Activated naive CD8-positive, alpha-beta T cell treated with anti-CD3 and anti-CD28 coated beads for 36 hours (primary cell): ENCODE measurements at regions not wholly inside any gene's neighbourhood (a gene's known extent, or its start where the extent isn't known, plus 50 kb on each side); places are given as distances from the start of the nearest gene placed in this dataset.
"Not testable (repeated sequence)": the region's sequence is repeated elsewhere in the genome, so short reads cannot be mapped to it uniquely, and the experiment has no call there.

Experiments used
- DNase-seq: peaks from one replicate; pipeline ENCODE4 v3.0.0; 2021
- H3K27ac Mint-ChIP-seq: one replicate; pipeline ENCODE4 v1.8.0; 2022; ENCODE audit warnings: mild to moderate bottlenecking, moderate library complexity, mixed read lengths
- H3K27me3 Mint-ChIP-seq: one replicate; pipeline ENCODE4 v1.8.0; 2022; ENCODE audit warnings: mild to moderate bottlenecking, mixed read lengths
- H3K36me3 Mint-ChIP-seq: one replicate; pipeline ENCODE4 v1.8.0; 2021; ENCODE audit warnings: mild to moderate bottlenecking, mixed read lengths
- H3K4me1 Mint-ChIP-seq: one replicate; pipeline ENCODE4 v1.8.0; 2021; ENCODE audit warnings: mixed read lengths
- H3K4me3 Mint-ChIP-seq: one replicate; pipeline ENCODE4 v1.8.0; 2022; ENCODE audit warnings: mild to moderate bottlenecking, moderate library complexity, mixed read lengths
- H3K9me3 Mint-ChIP-seq: one replicate; pipeline ENCODE4 v1.8.0; 2022; ENCODE audit warnings: mixed read lengths

GRCh38 chr5:6084836-6085235, 293.5 kb downstream of the MED10 start:
- H3K27ac Mint-ChIP-seq = no peak overlapping the region
- no peaks in the 10 kb centered on the region for H3K36me3 Mint-ChIP-seq
- H3K4me1 Mint-ChIP-seq = no peaks in the 10 kb centered on the region
- DNase-seq = no peak
- no peaks in the 10 kb centered on the region for H3K9me3 Mint-ChIP-seq
- H3K27me3 Mint-ChIP-seq = peaks cover 6% of the 10 kb centered on the region
- no peak overlapping the region for H3K4me3 Mint-ChIP-seq

DNA sequence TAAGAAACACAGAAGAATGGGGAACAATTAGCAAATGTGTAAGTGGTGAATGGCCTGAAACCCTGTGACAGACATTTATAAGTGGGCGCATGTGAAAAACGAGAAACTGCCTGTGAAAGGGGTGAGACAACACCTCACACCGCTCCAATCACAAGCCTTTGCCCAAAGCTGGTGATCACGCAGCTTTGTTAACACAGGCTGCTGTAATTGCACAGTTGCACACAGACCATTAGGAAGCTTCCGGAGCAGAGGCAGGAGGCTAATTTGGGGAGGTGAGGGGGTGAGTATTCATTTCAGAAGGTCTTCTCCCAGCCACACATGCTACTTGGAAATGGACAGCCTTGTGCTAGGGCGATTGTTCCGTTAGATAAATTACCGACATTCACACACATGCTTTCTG, 294.0 kb downstream of the MED10 start:
- Mint-ChIP-seq H3K27ac (no peak overlapping the region), H3K27me3 (peaks cover 6% of the 10 kb centered on the region), H3K36me3 (no peaks in the 10 kb centered on the region), H3K4me3 (no peak overlapping the region), H3K9me3 (no peaks in the 10 kb centered on the region), H3K4me1 (no peaks in the 10 kb centered on the region)
- DNase-seq = no peak

GRCh38 chr5:6083311-6083978, 294.9 kb downstream of the MED10 start:
- H3K36me3 Mint-ChIP-seq = no peaks in the 10 kb centered on the region
- H3K9me3 Mint-ChIP-seq = no peaks in the 10 kb centered on the region
- H3K27ac Mint-ChIP-seq = no peak overlapping the region
- H3K4me1 Mint-ChIP-seq = no peaks in the 10 kb centered on the region
- H3K27me3 Mint-ChIP-seq = peaks cover 6% of the 10 kb centered on the region
- DNase-seq = no peak
- H3K4me3 Mint-ChIP-seq = no peak overlapping the region

DNA sequence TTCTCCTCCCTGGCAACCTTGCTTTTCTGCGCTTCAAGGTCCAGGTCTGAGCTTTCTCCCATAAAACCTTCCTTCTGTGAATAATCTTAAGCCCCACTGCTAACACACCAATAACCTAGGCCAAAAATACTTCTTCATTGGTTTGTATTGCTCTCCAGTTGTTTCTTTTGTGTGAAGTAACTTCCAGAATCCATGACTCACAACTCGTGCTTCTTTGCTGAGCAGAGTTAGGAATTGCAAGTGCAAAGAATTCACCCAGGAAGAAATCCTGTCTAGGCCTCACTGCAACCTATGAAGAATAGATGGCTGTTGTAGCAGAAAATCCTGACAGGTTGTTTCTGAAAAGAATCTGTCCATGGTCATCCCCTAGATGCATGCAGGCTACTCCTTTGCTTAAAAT, 295.7 kb downstream of the MED10 start:
- Mint-ChIP-seq H3K27ac (no peak overlapping the region), H3K4me3 (no peak overlapping the region), H3K27me3 (peaks cover 6% of the 10 kb centered on the region), H3K4me1 (no peaks in the 10 kb centered on the region), H3K9me3 (no peaks in the 10 kb centered on the region), H3K36me3 (no peaks in the 10 kb centered on the region)
- DNase-seq = no peak

- Mint-ChIP-seq H3K9me3 (no peaks in the 10 kb centered on the region), H3K4me3 (no peak overlapping the region), H3K4me1 (no peaks in the 10 kb centered on the region), H3K27ac (no peak overlapping the region), H3K27me3 (peaks cover 6% of the 10 kb centered on the region), H3K36me3 (no peaks in the 10 kb centered on the region)
- DNase-seq = no peak
Observed at GRCh38 chr5:6081727-6082210, 296.6 kb downstream of the MED10 start.

- Mint-ChIP-seq H3K27me3 (peaks cover 6% of the 10 kb centered on the region), H3K36me3 (no peaks in the 10 kb centered on the region), H3K9me3 (no peaks in the 10 kb centered on the region), H3K27ac (no peak overlapping the region), H3K4me1 (no peaks in the 10 kb centered on the region), H3K4me3 (no peak overlapping the region)
- DNase-seq = no peak
Observed at GRCh38 chr5:6080930-6081726, 297.2 kb downstream of the MED10 start.

DNA sequence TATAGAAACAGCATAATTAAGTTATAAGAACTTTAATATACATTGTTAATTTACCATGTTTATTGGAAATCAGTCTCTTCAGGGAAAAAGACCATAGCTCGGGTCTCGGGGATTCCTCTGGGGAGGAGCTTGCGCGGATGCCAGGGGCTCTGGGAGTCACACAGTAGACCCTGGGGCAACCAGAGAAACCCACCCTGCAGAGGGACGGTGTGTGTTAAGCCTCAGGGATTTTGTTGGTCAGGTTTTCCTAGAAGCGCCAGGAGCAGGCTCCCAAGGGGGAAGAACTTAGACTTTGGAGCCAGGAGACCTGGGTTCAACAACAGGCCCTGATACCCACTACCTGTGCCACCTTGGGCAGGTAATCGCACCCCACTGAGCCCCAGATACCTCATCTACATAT, 297.9 kb downstream of the MED10 start:
- Mint-ChIP-seq H3K27me3 (peaks cover 6% of the 10 kb centered on the region), H3K4me3 (no peak overlapping the region), H3K4me1 (no peaks in the 10 kb centered on the region), H3K9me3 (no peaks in the 10 kb centered on the region), H3K36me3 (no peaks in the 10 kb centered on the region), H3K27ac (no peak overlapping the region)
- DNase-seq = no peak

DNA sequence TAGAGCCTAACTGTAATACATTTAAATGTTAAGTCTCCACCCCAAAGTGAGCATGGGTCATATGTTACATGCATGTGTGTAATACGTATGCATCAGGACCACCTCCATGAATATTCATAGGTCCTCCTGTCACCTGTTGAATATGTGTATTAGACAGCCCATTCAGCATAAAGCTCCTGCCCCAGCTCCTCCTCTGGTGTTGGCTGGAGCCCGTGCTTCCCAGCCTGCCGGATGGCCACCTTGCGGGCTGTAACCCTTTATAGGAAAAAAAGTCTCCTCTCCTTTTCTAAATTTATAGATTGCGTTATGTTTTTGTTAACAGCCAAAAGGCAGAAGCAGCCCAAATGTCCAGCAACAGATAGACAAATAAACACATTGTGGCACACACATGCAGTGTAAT, 299.5 kb downstream of the MED10 start:
- Mint-ChIP-seq H3K4me3 (no peak overlapping the region), H3K27ac (no peak overlapping the region), H3K4me1 (no peaks in the 10 kb centered on the region), H3K27me3 (peaks cover 4% of the 10 kb centered on the region), H3K36me3 (no peaks in the 10 kb centered on the region), H3K9me3 (no peaks in the 10 kb centered on the region)
- no peak for DNase-seq

DNA sequence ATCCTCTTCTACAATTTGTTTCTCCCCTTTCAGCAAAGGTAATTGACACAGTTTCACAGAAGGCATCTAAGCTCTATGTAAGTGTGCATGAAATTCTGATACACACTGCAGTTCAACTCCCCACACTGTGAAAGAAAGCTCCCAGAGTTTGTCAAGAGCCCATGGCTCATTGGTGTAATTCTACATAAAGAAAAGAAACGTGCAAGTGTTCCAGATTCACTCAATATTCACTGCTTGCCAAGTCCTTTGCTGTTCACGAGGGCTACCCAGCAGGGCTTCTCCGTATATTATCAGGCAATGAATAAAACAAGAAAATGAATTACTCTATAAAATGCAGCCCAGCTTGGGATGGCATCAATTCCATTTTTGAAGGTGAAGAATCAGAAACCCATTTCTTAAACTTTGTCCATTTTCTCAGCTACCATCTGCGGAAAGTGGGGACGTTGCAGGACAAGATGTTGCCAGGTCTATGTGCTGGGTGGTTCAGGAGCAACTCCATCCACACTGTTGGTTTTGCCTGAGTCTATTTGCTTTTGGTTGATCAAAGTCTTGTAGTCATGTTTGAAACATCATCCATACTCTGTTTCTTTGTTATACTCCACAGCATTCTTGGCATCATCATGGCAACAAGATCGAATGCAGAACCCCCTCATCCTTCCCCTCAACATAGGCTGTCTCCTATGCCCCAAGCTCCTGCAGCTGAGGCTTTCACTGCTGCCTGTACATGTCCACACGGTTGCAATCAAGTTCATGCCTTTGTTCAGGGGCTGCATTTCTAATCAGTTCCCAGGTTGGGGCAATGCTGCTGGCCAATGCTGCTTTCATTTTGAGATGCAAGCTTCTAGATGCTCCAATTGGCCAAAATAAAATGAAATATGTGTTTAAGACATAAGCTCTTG, 301.8 kb downstream of the MED10 start:
- no peaks in the 10 kb centered on the region for H3K4me1 Mint-ChIP-seq
- no peak for DNase-seq
- H3K36me3 Mint-ChIP-seq = no peaks in the 10 kb centered on the region
- peaks cover 3% of the 10 kb centered on the region for H3K27me3 Mint-ChIP-seq
- H3K27ac Mint-ChIP-seq = no peak overlapping the region
- no peaks in the 10 kb centered on the region for H3K9me3 Mint-ChIP-seq
- no peak overlapping the region for H3K4me3 Mint-ChIP-seq

- DNase-seq, H3K27me3 Mint-ChIP-seq, H3K9me3 Mint-ChIP-seq, H3K36me3 Mint-ChIP-seq, H3K4me1 Mint-ChIP-seq, H3K4me3 Mint-ChIP-seq, H3K27ac Mint-ChIP-seq: not testable (repeated sequence)
Observed at GRCh38 chr5:6072488-6072887, 305.9 kb downstream of the MED10 start.

DNA sequence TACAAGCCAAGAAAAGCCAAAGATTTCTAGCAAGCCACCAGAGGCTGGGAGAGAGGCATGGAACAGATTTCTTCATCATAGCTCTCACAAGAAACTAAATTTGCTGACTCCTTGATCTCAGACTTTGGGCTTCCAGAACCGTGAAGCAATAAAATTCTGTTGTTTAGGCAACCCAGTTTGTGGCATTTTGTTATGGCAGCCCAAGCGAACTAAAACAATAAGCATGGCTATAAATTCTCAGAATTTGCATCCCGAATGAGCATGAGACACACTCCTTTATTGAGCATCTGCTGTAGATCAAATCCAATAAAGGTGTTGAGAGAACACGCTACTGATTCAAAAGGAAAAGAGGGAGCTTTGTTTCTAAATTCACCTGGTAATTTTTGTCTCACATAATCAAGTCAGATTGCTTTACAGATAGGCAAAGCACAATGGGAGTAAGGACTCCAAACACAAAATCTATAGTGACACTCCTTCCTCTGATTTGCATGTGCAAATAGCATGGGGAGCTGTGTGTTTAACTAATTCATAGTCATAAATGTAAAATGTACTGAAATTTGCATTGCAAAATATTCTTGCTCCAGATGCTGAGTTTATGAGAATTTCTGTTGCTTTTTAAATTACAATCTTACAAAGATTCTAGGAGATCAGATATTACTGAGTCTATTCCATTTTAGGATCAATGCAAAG, 308.7 kb downstream of the MED10 start:
- no peak for DNase-seq
- Mint-ChIP-seq H3K4me3 (no peak overlapping the region), H3K36me3 (no peaks in the 10 kb centered on the region), H3K27me3 (peaks cover 3% of the 10 kb centered on the region), H3K27ac (no peak overlapping the region), H3K4me1 (no peaks in the 10 kb centered on the region), H3K9me3 (no peaks in the 10 kb centered on the region)

GRCh38 chr5:6066016-6066415, 312.3 kb downstream of the MED10 start:
- no peak for DNase-seq
- Mint-ChIP-seq H3K4me1 (no peaks in the 10 kb centered on the region), H3K9me3 (no peaks in the 10 kb centered on the region), H3K27ac (no peak overlapping the region), H3K4me3 (no peak overlapping the region), H3K27me3 (no peaks in the 10 kb centered on the region), H3K36me3 (no peaks in the 10 kb centered on the region)

DNA sequence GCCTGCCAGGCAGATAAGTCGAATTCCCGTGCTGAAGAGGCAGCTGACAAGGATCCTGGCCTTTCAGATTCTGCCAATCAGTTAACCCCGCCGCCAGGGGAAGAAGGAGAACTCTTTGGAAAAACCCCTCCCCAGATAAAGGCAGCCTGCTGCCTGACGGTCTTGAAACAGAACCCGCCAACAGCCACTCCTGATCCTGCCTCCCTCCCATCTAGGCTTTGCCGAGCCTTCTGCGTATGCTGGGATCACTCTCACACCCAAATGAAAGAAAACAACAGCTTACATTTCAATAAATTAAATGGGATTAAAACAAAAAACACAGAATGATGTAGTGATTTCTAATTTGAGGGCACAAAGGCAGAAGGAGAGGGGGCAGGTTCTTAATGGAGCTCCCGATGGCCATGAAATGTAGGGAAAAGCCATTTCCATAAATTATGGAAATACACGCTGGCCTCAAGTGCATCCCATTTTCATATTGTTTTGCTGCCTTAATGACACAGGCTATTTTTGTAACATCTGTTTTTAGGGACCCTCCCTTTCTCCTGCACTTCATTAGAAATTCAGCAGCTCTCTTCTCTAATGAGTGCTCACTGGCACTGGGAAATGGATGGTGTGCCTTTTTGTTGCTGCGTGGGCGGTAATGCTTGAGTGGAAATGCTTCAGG, 319.1 kb downstream of the MED10 start:
- Mint-ChIP-seq H3K27me3 (no peaks in the 10 kb centered on the region), H3K4me1 (no peaks in the 10 kb centered on the region), H3K27ac (no peak overlapping the region), H3K9me3 (no peaks in the 10 kb centered on the region), H3K4me3 (no peak overlapping the region), H3K36me3 (no peaks in the 10 kb centered on the region)
- DNase-seq = no peak

- DNase-seq = no peak
- Mint-ChIP-seq H3K36me3 (no peaks in the 10 kb centered on the region), H3K27ac (no peak overlapping the region), H3K27me3 (peaks cover under 1% of the 10 kb centered on the region), H3K4me1 (no peaks in the 10 kb centered on the region), H3K4me3 (no peak overlapping the region), H3K9me3 (no peaks in the 10 kb centered on the region)
Observed at GRCh38 chr5:6058055-6058715, 320.2 kb downstream of the MED10 start.
